ENCODE measurements at regions not wholly inside any gene's neighbourhood (a gene's known extent, or its start where the extent isn't known, plus 50 kb on each side); places are given as distances from the start of the nearest gene placed in this dataset.

DNA sequence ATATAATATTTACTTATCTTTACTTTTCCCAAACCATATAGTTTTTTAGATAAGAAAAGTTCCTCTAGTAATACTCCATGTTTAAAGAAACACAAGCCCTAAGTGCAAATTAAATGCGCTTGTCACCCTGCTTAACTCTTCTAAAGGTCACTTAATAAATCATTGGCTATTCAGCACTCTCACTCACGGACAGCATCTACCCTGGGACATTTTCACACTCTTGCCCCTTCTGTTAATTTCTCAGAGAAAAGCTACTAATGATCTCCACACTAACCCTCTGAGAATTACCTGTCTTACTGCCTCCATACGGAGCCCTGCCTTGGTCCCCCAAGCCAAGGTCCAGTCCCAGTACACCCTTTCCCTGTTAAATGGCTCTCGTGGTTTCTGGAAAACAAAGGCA lies 102.2 kb downstream of the NRN1 start:
- Histone ChIP-seq H3F3A (ENCODE audit: insufficient read depth) (no peaks in the 10 kb centered on the region), H3K4me3 (ENCODE audit: insufficient read depth, low read length, poor library complexity, severe bottlenecking) (no peak overlapping the region), H3K9me2 (replicated peaks; ENCODE audit: insufficient read depth, low read length) (no peaks in the 10 kb centered on the region), H3K27ac (ENCODE audit: low read depth, low read length) (no peak overlapping the region), H3K36me3 (ENCODE audit: low read length) (no peaks in the 10 kb centered on the region), H3K79me2 (ENCODE audit: insufficient read depth, low read length) (no peaks in the 10 kb centered on the region), H3K4me2 (ENCODE audit: low read depth, low read length, poor library complexity, severe bottlenecking) (no peak overlapping the region), H3K27me3 (ENCODE audit: low read length) (no peaks in the 10 kb centered on the region), H3K9ac (ENCODE audit: low read length) (no peak overlapping the region), H2AFZ (ENCODE audit: low read depth, low read length, severe bottlenecking) (no peak overlapping the region), H4K20me1 (ENCODE audit: low read depth, low read length) (no peaks in the 10 kb centered on the region), H3K9me3 (ENCODE audit: insufficient read depth, low read length) (no peaks in the 10 kb centered on the region)
- TF ChIP-seq, protein P1, sequence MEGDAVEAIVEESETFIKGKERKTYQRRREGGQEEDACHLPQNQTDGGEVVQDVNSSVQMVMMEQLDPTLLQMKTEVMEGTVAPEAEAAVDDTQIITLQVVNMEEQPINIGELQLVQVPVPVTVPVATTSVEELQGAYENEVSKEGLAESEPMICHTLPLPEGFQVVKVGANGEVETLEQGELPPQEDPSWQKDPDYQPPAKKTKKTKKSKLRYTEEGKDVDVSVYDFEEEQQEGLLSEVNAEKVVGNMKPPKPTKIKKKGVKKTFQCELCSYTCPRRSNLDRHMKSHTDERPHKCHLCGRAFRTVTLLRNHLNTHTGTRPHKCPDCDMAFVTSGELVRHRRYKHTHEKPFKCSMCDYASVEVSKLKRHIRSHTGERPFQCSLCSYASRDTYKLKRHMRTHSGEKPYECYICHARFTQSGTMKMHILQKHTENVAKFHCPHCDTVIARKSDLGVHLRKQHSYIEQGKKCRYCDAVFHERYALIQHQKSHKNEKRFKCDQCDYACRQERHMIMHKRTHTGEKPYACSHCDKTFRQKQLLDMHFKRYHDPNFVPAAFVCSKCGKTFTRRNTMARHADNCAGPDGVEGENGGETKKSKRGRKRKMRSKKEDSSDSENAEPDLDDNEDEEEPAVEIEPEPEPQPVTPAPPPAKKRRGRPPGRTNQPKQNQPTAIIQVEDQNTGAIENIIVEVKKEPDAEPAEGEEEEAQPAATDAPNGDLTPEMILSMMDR (IDR thresholded peaks at IDR 0.05; ENCODE audit: insufficient read depth, low read length, poor library complexity, severe bottlenecking) = no peak
- TF ChIP-seq EZH2phosphoT487 (conservative IDR thresholded peaks at IDR 0.05; ENCODE audit: low read length) = no peak

DNA sequence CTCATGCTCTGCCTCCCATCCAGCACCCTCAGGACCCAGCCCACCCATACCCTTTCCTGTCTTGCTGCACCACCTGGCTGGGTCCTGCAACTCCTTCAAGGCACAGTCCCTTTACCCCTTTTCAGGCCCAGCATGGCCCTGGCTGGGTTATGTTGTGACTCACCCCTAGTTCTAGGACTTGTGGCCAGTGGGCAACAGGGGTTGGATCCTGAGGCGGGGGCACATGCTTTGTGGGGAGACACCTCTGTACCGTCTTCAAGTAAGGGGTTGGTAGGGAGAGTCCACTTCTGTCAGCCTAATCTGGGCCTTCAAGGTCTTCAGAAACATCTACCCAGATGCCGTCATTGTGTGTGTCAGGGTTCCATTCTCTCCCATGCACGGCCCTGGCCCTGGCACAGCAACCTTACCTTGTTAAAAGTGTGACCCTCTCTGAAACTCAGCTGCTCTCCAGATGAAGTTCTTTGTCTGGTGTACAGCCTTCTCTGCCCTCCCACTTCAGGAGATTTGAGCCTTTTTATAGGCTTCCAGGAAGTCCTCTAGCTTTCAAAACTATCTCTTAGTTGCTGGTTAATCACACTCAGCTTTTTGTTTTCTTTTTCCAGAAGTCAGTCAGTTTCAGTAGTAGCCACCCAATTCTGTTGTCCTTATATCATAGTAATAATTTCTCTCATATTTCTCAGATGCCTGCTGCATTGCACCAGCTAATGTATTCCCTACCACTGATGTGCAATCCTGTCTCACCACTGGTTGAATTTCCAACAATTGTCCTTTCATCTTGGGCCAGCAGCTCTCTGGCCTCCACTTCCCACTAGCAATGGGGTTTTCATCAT lies 107.3 kb downstream of the NRN1 start:
- TF ChIP-seq EZH2phosphoT487 (conservative IDR thresholded peaks at IDR 0.05; ENCODE audit: low read length) = no peak
- TF ChIP-seq, protein P1 (IDR thresholded peaks at IDR 0.05; ENCODE audit: insufficient read depth, low read length, poor library complexity, severe bottlenecking) = no peak

DNA sequence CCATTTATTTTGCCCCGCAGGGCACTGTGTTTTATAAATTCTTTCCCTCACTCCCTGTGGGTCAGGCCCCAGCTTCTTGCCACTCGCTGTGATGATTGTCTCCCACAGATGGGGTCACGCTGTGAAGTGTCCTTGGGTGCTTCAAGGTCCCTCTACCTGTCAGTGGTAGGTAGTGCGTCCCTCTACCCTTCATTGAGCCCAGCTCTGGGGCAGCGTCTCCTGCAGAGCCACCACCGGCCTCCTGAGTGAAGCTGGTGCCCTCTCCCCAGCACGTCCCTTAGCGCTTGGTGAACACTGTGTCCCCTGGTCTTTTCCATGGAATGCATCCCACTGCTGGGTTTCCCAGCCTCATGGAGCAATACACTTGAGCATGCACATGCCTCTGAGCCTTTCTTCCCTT lies 108.2 kb downstream of the NRN1 start:
- Histone ChIP-seq H3K4me3 (ENCODE audit: insufficient read depth, low read length, poor library complexity, severe bottlenecking) (no peak overlapping the region), H3K4me2 (ENCODE audit: low read depth, low read length, poor library complexity, severe bottlenecking) (no peak overlapping the region), H2AFZ (ENCODE audit: low read depth, low read length, severe bottlenecking) (no peak overlapping the region), H3K9me3 (ENCODE audit: insufficient read depth, low read length) (no peaks in the 10 kb centered on the region), H3K27ac (ENCODE audit: low read depth, low read length) (no peak overlapping the region), H3K27me3 (ENCODE audit: low read length) (no peaks in the 10 kb centered on the region), H4K20me1 (ENCODE audit: low read depth, low read length) (no peaks in the 10 kb centered on the region), H3K36me3 (ENCODE audit: low read length) (no peaks in the 10 kb centered on the region), H3F3A (ENCODE audit: insufficient read depth) (no peaks in the 10 kb centered on the region), H3K79me2 (ENCODE audit: insufficient read depth, low read length) (no peaks in the 10 kb centered on the region), H3K9me2 (replicated peaks; ENCODE audit: insufficient read depth, low read length) (no peaks in the 10 kb centered on the region), H3K9ac (ENCODE audit: low read length) (no peak overlapping the region)
- TF ChIP-seq EZH2phosphoT487 (conservative IDR thresholded peaks at IDR 0.05; ENCODE audit: low read length) = no peak
- TF ChIP-seq, protein P1 (IDR thresholded peaks at IDR 0.05; ENCODE audit: insufficient read depth, low read length, poor library complexity, severe bottlenecking) = no peak

More for the DNA sequence above, 107.3 kb downstream of the NRN1 start:
- Histone ChIP-seq H3K27ac (ENCODE audit: low read depth, low read length) (no peak overlapping the region), H3K9ac (ENCODE audit: low read length) (no peak overlapping the region), H3F3A (ENCODE audit: insufficient read depth) (no peaks in the 10 kb centered on the region), H3K9me2 (replicated peaks; ENCODE audit: insufficient read depth, low read length) (no peaks in the 10 kb centered on the region), H4K20me1 (ENCODE audit: low read depth, low read length) (no peaks in the 10 kb centered on the region), H3K27me3 (ENCODE audit: low read length) (no peaks in the 10 kb centered on the region), H3K36me3 (ENCODE audit: low read length) (no peaks in the 10 kb centered on the region), H2AFZ (ENCODE audit: low read depth, low read length, severe bottlenecking) (no peak overlapping the region), H3K4me2 (ENCODE audit: low read depth, low read length, poor library complexity, severe bottlenecking) (no peak overlapping the region), H3K79me2 (ENCODE audit: insufficient read depth, low read length) (no peaks in the 10 kb centered on the region), H3K4me3 (ENCODE audit: insufficient read depth, low read length, poor library complexity, severe bottlenecking) (no peak overlapping the region), H3K9me3 (ENCODE audit: insufficient read depth, low read length) (no peaks in the 10 kb centered on the region)

All from SU-DHL-6 (cell line).